ENCODE measurements at regions not wholly inside any gene's neighbourhood (a gene's known extent, or its start where the extent isn't known, plus 50 kb on each side); places are given as distances from the start of the nearest gene placed in this dataset.

DNA sequence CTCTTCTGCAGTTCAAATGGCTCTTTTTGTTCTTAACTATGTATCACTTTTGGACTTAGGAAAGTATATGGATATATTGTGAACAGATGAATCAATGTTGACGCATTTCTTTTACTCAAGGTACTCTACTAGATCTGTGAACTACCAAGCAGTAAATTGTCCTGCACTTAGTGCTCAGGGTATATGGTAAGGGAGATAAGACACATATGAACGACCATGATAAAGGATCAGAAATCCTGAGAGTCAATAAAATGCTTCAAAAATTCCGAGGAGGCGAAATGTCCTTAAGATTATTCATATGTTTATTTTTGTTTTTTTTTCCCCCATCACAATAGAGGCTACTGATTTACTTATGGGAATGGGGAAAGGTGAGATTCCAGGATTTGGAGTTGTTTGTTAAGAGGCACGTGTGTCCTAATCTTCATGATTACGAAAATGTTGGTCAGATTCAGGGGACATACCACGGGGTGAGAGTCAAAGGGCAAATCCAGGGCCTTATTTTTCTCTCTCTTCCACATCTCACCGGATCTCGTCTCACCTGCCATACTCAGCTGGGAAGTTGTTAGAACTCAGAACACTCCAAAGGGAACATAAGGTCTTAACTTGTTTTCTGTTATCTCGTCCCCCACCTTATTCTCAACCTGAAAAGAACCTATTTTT is 475.1 kb upstream of the TBL1XR1 start (continued):
- TF ChIP-seq POLR2AphosphoS5 (IDR thresholded peaks at IDR 0.05; ENCODE audit: low read depth, low read length), result no peak
- TF ChIP-seq KDM5A (IDR thresholded peaks at IDR 0.05; ENCODE audit: low read length), result no peak
- TF ChIP-seq EP300 (IDR thresholded peaks at IDR 0.05; ENCODE audit: borderline replicate concordance in 1 of 2, low read depth in 2 of 2, low read length in 2 of 2), result no peak
- TF ChIP-seq POLR2A (IDR thresholded peaks at IDR 0.05; ENCODE audit: control extremely low read depth in 1 of 2, low read depth in 2 of 2, low read length in 2 of 2), result no peak
